ENCODE measurements at regions not wholly inside any gene's neighbourhood (a gene's known extent, or its start where the extent isn't known, plus 50 kb on each side); places are given as distances from the start of the nearest gene placed in this dataset.
"Not testable (repeated sequence)": the region's sequence is repeated elsewhere in the genome, so short reads cannot be mapped to it uniquely, and the experiment has no call there.

DNA sequence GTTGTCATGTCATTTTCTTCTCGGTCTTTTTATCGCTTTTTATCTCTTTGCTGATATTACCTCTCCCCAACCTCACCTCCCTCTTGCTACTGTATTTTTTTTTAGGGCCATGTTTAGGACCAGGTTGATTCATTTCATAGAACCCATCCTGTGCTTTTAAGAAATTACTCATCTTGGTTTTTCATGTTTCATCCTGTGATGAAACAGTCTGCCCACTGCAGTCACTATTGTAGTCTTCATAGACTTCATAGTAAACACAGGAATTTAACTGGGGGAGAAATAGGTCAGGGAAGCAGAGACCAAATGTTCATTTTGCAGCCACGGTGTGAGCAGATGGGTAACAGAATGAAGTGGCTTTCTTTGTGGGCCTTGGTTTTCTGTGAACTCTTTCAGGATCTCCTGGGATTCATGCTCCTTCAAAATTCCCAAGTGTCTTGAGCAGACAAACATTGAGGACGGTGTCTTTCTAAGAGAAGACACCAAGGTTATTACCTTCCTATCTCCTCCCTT lies 161.8 kb downstream of the NAA11 start:
- TF ChIP-seq POLR2A (IDR thresholded peaks at IDR 0.05), result no peak
- TF ChIP-seq, protein P1, sequence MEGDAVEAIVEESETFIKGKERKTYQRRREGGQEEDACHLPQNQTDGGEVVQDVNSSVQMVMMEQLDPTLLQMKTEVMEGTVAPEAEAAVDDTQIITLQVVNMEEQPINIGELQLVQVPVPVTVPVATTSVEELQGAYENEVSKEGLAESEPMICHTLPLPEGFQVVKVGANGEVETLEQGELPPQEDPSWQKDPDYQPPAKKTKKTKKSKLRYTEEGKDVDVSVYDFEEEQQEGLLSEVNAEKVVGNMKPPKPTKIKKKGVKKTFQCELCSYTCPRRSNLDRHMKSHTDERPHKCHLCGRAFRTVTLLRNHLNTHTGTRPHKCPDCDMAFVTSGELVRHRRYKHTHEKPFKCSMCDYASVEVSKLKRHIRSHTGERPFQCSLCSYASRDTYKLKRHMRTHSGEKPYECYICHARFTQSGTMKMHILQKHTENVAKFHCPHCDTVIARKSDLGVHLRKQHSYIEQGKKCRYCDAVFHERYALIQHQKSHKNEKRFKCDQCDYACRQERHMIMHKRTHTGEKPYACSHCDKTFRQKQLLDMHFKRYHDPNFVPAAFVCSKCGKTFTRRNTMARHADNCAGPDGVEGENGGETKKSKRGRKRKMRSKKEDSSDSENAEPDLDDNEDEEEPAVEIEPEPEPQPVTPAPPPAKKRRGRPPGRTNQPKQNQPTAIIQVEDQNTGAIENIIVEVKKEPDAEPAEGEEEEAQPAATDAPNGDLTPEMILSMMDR (IDR thresholded peaks at IDR 0.05), result no peak
- DNase-seq, result no peak
- Histone ChIP-seq H3K27me3 (no peaks in the 10 kb centered on the region), H3K27ac (no peak overlapping the region), H3K9me3 (no peaks in the 10 kb centered on the region), H3K4me1 (no peaks in the 10 kb centered on the region), H3K4me3 (no peak overlapping the region), H3K36me3 (no peaks in the 10 kb centered on the region)

DNA sequence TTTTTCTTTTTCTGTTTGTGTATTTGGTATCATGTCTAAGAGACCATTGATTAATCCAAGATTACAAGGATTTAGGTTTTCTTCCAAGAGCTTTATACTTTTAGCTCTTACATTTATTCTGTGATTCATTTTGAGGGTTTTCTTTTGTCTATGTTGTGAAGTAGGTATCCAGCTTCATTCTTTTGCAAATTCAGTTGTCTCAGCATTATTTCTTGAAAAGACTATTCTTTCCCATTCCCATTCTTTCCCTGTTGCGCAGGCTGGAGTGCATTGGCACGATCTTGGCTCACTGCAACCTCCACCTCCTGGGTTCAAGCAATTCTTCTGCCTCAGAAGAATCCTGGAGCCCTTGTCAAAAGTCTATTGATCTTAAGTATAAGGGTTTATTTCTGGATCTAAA lies 164.9 kb downstream of the NAA11 start:
- Histone ChIP-seq H3K36me3 (no peaks in the 10 kb centered on the region), H3K4me3 (no peak overlapping the region), H3K27me3 (no peaks in the 10 kb centered on the region), H3K27ac (no peak overlapping the region), H3K9me3 (no peaks in the 10 kb centered on the region), H3K4me1 (no peaks in the 10 kb centered on the region)
- no peak for DNase-seq
- TF ChIP-seq, protein P1 (IDR thresholded peaks at IDR 0.05), result no peak
- TF ChIP-seq POLR2A (IDR thresholded peaks at IDR 0.05), result no peak

DNA sequence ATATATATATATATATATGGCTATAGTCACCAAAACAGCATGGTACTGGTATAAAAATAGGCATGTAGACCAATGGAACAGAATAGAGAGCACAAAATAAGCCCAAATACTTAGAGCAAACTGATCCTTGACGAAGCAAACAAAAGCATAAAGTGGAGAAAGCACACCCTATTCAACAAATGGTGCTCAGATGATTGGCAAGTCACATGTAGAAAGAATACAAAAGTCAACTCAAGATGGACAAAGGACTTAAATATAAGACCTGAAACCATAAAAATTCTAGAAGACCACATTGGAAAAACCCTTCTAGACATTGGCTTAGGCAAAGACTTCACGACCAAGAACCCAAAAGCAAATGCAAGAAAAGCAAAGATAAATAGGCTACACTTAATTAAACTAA lies 167.2 kb downstream of the NAA11 start:
- not testable (repeated sequence) for H3K9me3 ChIP-seq, H3K27ac ChIP-seq, H3K27me3 ChIP-seq, H3K4me3 ChIP-seq, DNase-seq, H3K4me1 ChIP-seq, H3K36me3 ChIP-seq

DNA sequence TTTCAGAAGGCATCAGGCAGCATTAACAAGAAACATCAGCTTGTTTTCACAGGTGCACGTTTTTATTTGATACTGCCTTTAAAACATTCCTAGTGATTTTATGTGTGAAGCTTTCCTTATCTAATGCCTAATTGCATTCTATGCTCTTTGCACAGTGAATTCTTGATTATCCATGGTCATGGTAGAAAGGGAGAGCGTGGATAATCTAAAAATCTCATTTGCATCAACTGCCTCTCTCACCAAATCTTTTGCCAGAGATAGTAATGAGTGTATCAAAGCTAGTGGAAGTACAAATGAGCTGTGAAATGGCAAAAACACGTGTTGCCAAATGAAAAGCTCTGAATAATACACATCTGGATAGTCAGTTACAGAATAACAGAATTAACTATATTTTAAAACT lies 170.5 kb downstream of the NAA11 start:
- no peaks in the 10 kb centered on the region for H3K4me1 ChIP-seq
- H3K27ac ChIP-seq, result no peak overlapping the region
- H3K27me3 ChIP-seq, result no peaks in the 10 kb centered on the region
- TF ChIP-seq, protein P1 (IDR thresholded peaks at IDR 0.05), result no peak
- TF ChIP-seq POLR2A (IDR thresholded peaks at IDR 0.05), result no peak
- DNase-seq, result no peak
- no peak overlapping the region for H3K4me3 ChIP-seq
- H3K9me3 ChIP-seq, result peaks cover 0 to 2% (median 0%) of the 10 kb centered on the region in 4 donors
- H3K36me3 ChIP-seq, result no peaks in the 10 kb centered on the region

DNA sequence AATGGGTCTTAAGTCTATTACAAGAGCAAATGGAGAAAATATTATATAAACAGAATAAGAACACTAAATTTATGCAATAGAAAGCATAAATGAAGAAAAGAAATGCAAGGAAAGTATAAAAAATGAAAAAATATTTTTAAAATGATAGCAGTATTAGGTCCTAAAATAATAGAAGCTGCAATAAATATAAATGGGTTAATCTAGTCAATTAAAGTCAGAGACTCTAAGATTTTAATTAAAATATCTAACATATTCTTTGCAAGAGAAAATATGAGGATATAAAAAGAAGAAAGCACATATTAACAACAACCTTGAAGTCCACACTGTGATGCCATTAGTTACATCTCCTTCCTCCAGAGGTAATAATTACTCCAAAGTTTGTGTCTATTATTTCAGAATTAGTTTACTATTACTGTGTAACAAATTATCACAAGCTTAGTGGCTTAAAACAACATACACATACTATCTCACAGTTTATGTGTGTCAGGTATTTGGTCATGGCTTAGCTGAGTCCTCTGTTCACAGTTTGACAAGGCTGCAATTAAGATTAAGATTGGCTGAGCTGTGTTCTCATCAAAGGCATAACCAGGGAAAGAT lies 174.9 kb downstream of the NAA11 start:
- TF ChIP-seq POLR2A (IDR thresholded peaks at IDR 0.05), result no peak
- TF ChIP-seq, protein P1 (IDR thresholded peaks at IDR 0.05), result no peak
- Histone ChIP-seq H3K4me3 (no peak overlapping the region), H3K27ac (no peak overlapping the region), H3K9me3 (peaks cover 0 to 2% (median 0%) of the 10 kb centered on the region in 4 donors), H3K36me3 (no peaks in the 10 kb centered on the region), H3K4me1 (no peaks in the 10 kb centered on the region), H3K27me3 (no peaks in the 10 kb centered on the region)
- DNase-seq, result no peak

DNA sequence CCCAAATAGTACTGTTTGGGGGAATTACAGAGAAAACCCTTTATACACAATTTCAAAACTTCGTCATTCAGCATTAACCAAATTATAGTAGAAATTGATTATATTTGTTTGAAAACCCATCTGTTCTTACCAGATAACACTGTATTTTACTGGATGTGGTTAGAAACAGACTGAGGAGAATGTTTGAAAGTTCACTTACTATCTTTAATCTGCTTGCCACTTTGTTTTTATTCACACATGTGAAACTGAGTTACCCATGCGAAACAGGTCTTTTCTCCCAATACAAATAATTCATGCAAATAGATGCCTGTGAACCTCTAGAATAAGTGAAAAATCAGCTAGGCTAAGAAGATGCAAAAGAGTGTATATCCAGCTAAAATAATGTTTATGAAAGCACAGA lies 177.5 kb downstream of the NAA11 start:
- no peak overlapping the region for H3K4me3 ChIP-seq
- peaks cover 0 to 2% (median 0%) of the 10 kb centered on the region in 4 donors for H3K9me3 ChIP-seq
- no peaks in the 10 kb centered on the region for H3K4me1 ChIP-seq
- H3K27me3 ChIP-seq, result no peaks in the 10 kb centered on the region
- TF ChIP-seq POLR2A (IDR thresholded peaks at IDR 0.05), result no peak
- TF ChIP-seq, protein P1 (IDR thresholded peaks at IDR 0.05), result no peak
- H3K27ac ChIP-seq, result no peak overlapping the region
- H3K36me3 ChIP-seq, result no peaks in the 10 kb centered on the region
- DNase-seq, result no peak
